GM12878 (cell line): ENCODE measurements at regions not wholly inside any gene's neighbourhood (a gene's known extent, or its start where the extent isn't known, plus 50 kb on each side); places are given as distances from the start of the nearest gene placed in this dataset.

Experiments used
- CHD2 ChIP-seq: IDR thresholded peaks from 2 replicates; pipeline ENCODE4 v1.6.1; 2011; ENCODE audit warnings: low read depth, low read length, improper control_type of control experiment, borderline replicate concordance
- JUNB ChIP-seq: IDR thresholded peaks from 2 replicates; pipeline ENCODE4 v1.6.1; 2016; ENCODE audit warnings: antibody characterized with exemption, mild to moderate bottlenecking
- JUND ChIP-seq: IDR thresholded peaks from 2 replicates; pipeline ENCODE4 v1.6.1; 2012; ENCODE audit warnings: low read depth, mild to moderate bottlenecking, low read length, improper control_type of control experiment, moderate library complexity
- POLR2A ChIP-seq: IDR thresholded peaks from 2 replicates; pipeline ENCODE4 v1.6.1; 2011; ENCODE audit warnings: low read depth, mild to moderate bottlenecking, low read length
- SP1 ChIP-seq: IDR thresholded peaks from one replicate; pipeline ENCODE4 v1.6.1; 2011; ENCODE audit warnings: low read depth, low read length
- TAF1 ChIP-seq: IDR thresholded peaks from 2 replicates; pipeline ENCODE4 v1.6.1; 2011; ENCODE audit warnings: mild to moderate bottlenecking, low read depth, low read length, borderline replicate concordance
- TF ChIP-seq, protein P1 (sequence below): fragments of 450-650 bp; formaldehyde crosslinking; IDR thresholded peaks from 2 replicates; pipeline ENCODE4 v1.5.0; 2022; ENCODE audit warnings: mild to moderate bottlenecking, missing genetic modification characterization

DNA sequence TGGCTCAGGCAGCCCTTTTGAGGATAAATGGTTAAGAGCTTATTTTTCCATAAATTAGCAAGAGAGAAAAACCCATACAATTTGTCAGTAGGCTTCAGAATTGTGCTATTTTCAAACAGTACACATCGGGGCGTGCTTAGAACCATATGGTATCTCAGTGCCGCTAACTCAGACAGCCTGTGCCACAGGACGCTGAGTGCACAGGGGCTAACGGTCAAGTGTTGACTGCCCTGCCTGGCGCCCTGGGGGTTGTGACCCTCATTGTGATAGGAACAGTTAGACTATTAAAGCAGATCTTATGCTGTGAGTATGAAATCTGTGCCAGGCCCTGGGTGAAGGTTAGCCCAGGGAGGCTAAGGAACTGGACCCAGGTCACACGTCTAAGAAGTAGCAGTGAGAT lies 1519.7 kb downstream of the BRD1 start:
- TF ChIP-seq TAF1 (no peak), CHD2 (no peak), JUNB (no peak), SP1 (no peak), POLR2A (no peak), JUND (no peak)
- TF ChIP-seq, protein P1, sequence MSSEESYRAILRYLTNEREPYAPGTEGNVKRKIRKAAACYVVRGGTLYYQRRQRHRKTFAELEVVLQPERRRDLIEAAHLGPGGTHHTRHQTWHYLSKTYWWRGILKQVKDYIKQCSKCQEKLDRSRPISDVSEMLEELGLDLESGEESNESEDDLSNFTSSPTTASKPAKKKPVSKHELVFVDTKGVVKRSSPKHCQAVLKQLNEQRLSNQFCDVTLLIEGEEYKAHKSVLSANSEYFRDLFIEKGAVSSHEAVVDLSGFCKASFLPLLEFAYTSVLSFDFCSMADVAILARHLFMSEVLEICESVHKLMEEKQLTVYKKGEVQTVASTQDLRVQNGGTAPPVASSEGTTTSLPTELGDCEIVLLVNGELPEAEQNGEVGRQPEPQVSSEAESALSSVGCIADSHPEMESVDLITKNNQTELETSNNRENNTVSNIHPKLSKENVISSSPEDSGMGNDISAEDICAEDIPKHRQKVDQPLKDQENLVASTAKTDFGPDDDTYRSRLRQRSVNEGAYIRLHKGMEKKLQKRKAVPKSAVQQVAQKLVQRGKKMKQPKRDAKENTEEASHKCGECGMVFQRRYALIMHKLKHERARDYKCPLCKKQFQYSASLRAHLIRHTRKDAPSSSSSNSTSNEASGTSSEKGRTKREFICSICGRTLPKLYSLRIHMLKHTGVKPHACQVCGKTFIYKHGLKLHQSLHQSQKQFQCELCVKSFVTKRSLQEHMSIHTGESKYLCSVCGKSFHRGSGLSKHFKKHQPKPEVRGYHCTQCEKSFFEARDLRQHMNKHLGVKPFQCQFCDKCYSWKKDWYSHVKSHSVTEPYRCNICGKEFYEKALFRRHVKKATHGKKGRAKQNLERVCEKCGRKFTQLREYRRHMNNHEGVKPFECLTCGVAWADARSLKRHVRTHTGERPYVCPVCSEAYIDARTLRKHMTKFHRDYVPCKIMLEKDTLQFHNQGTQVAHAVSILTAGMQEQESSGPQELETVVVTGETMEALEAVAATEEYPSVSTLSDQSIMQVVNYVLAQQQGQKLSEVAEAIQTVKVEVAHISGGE: no peak
